Fibroblast of the aortic adventitia (primary cell): ENCODE measurements at regions not wholly inside any gene's neighbourhood (a gene's known extent, or its start where the extent isn't known, plus 50 kb on each side); places are given as distances from the start of the nearest gene placed in this dataset.

Experiments used
- DNase-seq: peaks from one replicate; pipeline ENCODE4 v3.0.0-alpha.2; 2010; ENCODE audit warnings: low read depth
- H3K4me3 ChIP-seq: 2 replicates; pipeline ENCODE4 v1.5.1; 2011; ENCODE audit warnings: low read depth, mild to moderate bottlenecking, control low read depth, low read length, moderate library complexity
- TF ChIP-seq, protein P1 (sequence below): IDR thresholded peaks from 2 replicates; pipeline ENCODE4 v1.5.1; 2011; ENCODE audit warnings: mild to moderate bottlenecking, low read length, control low read depth, inconsistent platforms; ENCODE audit not compliant: insufficient read depth

DNA sequence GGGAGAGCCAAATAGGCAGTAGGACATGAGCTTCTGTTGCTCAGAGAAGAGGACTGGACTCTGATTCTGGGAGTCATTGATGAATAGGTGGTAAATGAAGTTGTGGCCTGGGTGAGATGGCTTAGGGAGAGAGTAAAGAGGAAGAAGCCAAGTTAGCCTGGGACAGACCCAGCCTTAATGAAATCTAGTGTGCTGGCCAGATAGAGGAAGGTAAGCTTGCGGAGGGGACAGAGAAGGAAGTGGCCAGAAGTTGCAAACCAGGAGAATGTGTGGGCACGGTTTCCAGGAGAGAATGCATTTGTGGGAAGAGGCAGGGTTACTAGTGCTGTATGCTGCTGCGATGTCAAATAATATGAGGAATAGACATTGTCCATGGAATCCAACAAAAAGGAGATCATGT is 83.3 kb upstream of the OLFM4 start:
- TF ChIP-seq, protein P1, sequence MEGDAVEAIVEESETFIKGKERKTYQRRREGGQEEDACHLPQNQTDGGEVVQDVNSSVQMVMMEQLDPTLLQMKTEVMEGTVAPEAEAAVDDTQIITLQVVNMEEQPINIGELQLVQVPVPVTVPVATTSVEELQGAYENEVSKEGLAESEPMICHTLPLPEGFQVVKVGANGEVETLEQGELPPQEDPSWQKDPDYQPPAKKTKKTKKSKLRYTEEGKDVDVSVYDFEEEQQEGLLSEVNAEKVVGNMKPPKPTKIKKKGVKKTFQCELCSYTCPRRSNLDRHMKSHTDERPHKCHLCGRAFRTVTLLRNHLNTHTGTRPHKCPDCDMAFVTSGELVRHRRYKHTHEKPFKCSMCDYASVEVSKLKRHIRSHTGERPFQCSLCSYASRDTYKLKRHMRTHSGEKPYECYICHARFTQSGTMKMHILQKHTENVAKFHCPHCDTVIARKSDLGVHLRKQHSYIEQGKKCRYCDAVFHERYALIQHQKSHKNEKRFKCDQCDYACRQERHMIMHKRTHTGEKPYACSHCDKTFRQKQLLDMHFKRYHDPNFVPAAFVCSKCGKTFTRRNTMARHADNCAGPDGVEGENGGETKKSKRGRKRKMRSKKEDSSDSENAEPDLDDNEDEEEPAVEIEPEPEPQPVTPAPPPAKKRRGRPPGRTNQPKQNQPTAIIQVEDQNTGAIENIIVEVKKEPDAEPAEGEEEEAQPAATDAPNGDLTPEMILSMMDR = no peak
- no peak for DNase-seq
- H3K4me3 ChIP-seq = no peak overlapping the region

DNA sequence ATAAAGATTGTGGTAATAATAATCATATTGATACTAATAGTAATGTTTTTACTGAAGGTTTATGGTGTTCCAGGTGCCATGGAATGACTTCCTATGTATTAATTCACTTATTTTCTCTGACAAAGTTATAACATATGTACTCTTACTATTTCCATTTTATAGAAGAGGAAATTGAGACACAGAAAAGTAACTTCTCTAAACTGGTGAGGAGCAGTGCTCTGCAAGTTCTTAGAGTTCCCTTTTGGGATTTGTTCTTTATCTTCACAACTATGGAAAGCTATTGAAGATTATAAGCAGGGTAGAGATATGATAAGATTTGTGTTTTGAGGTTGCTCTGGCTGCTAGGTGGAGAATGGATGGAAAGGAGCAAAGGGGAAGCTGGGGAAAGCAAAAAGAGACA is 83.9 kb upstream of the OLFM4 start:
- no peak overlapping the region for H3K4me3 ChIP-seq
- TF ChIP-seq, protein P1 = no peak
- no peak for DNase-seq

DNA sequence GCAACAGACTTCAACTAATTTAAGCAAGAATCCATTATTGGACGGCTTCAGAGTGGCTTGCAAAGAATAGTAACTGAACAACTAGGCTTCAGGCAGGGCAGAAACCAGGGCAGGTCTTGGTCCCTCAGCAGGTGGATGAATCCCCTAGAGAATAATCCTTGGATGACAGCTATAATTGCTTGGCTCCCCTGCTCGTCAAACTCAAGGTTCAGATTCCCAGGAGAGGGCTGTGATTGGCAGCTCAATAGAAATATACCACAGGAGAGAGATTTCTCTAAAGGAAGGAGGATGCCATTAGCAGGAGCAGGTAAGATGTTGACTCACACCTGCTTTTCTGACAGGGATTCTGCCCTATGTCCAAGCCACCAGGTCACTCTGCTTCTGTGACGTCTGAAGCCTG is 89.6 kb upstream of the PCDH8 start:
- no peak overlapping the region for H3K4me3 ChIP-seq
- DNase-seq = no peak
- TF ChIP-seq, protein P1 = no peak

DNA sequence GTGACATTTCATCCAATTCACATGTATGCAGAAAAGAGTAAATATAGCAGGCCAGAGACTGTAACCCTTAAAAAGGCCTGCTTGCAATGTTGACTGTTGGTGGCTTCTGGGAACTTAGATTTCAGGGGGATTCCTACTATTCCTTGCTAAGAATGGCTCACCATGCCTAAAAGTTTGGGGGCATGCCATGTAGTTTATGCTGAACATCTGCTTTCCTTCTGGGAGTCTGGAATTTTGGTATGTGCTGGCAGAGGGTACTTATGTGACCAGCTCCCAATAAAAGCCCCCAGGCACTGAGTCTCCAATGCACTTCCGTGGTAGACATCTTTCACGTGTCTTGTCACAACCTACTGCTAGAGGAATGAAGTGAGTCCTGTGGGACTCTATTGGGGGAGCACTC is 88.4 kb upstream of the PCDH8 start:
- DNase-seq = no peak
- H3K4me3 ChIP-seq = no peak overlapping the region
- TF ChIP-seq, protein P1 = no peak

DNA sequence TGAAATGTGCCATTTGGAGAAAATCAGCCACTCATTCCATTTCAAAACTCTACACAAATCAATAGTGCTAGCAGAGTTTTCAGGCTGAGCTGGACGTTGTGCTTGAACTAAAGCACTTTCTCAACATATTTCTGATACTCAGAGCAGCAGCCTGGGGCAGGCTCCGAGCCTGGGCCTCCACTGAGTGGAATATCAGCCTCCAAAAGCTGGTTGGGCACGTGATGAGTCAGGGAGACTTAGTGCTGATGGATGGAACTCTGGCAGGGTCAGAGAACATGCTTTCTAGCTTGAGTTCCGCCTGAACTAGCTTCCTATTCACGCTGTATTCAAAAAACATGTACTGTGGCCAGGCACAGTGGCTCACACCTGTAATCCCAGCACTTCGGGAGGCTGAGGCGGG is 85.8 kb upstream of the PCDH8 start:
- H3K4me3 ChIP-seq = no peak overlapping the region
- TF ChIP-seq, protein P1 = no peak
- no peak for DNase-seq

DNA sequence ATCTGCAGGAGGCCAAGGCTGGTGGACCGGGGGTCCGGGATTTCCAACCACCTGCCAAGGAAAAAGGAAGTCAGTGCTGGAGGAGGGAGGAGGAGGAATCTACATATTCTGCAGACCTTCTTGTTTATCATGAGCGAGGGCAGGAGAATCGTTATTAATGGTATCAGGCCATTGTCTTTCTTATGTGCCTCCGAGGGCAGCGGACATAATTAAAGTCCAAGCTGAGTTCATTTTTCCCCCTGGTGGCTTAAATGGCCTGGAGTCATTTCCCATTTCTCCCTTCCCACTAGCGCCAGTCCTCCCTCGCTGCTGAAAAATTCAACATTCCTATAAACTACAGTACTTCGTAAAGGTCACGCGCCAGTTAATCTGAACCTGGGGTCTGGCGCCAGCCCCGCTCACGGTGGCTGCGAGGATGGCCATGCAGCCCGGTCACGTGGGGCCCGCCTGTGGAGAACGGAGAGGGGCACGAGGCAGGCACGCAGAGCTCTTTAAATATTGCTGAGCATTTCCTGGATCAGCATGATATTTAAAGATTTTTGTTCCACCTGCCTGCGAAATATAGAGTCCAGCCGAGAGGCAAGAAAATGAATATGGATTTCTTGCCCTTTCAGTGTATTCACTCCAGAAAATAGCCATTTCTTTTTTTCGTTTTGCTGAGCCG is 85.2 kb upstream of the PCDH8 start:
- DNase-seq = no peak
- TF ChIP-seq, protein P1 = no peak
- H3K4me3 ChIP-seq = no peak overlapping the region

DNA sequence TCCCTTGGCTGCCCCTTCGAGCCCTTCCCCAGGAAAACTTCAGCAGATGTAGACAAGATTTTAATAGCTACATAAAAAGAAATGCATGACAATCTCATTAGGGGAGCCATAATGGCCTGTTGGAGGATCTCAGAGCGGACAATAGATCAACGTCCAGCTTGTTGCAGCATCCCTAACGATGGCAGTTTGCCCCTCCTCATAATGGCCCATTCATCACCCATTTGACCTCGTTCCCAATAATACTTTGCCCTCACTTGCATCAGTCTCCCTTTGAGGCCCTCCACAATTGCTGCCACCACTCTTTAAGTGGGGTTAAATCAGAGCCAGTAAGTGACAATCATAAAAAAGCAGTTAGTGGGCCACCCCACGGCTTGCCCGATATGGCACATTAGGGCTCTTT is 84.7 kb upstream of the PCDH8 start:
- TF ChIP-seq, protein P1 = no peak
- DNase-seq = no peak

More for the DNA sequence above, 84.7 kb upstream of the PCDH8 start:
- no peak overlapping the region for H3K4me3 ChIP-seq
